HG02885 (cell line): ENCODE measurements at regions not wholly inside any gene's neighbourhood (a gene's known extent, or its start where the extent isn't known, plus 50 kb on each side); places are given as distances from the start of the nearest gene placed in this dataset.

Source experiments
- ATAC-seq: cut with Tn5 transposase; IDR thresholded peaks from one replicate; pipeline ENCODE4 v1.9.1; 2021; ENCODE audit warnings: mild to moderate bottlenecking; ENCODE audit not compliant: unreplicated experiment, poor library complexity

DNA sequence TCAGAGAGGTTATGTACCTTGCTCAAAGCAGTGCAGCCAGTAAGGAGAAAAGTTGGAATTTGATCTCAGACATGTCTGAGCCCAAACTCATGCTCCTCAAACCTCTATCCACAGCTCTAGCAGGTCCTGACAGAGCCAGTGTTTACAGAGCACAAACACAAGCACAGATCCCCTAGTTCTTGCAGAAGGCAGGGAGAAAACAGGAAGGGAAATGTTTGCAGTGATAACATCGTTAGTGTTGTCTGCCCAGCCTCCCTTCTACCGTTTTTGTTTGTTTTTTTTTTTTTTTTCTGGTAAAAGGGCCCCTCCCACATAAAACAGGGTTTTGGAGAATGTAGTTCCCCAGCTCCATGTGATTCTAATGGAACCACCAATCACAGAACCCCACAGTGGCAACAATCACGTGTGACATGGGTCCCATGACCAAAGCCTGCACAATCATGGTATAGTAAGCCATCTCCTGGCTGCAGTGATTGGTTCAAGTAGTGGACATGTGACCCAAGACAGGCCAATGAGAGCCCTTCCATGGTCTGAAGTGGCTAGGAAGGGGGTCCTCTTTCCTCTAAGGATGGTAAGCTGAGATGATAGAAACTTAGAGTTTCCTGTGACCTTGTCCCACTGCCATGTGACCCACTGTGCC, 513.4 kb downstream of the MED13L start:
- ATAC-seq, result no peak

DNA sequence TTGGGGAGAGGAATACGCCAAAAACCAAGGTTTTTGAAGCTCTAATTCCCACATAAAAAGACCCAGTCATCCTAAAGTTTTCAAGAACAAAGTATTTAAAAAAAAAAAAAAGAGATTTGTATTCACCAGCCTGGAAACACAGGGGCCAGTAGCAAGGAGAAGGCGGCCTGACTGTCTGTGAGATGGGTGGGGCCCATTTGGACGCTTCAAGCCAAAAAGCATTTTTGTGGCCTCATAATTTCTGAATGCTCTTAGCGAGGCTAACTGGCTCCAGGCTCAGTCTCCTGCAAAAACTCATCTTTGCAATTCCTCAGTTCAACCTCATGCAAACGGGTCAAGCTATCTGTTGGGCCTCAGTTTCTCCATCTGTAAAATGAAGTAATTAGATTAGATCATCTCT, 514.1 kb downstream of the MED13L start:
- ATAC-seq, result no peak

DNA sequence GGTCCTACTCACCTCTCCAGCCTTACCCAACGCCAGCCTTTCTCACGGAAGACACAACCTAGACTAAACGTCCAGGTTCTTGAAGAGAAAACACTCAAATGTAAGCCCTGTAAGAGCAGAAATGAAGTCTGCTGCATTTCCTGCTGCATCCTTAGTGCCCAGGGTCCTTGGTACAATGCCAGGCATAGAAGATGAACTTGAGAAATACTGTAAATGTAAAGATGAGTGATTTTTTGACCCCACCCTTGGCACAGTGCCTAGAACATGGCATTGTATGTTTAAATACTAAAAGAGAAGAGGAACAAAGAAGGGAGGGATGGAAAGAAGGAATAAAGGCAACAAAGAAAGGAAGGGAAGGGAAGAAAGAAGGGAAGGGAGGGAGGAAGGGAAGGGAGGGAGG, 514.6 kb downstream of the MED13L start:
- no peak for ATAC-seq

DNA sequence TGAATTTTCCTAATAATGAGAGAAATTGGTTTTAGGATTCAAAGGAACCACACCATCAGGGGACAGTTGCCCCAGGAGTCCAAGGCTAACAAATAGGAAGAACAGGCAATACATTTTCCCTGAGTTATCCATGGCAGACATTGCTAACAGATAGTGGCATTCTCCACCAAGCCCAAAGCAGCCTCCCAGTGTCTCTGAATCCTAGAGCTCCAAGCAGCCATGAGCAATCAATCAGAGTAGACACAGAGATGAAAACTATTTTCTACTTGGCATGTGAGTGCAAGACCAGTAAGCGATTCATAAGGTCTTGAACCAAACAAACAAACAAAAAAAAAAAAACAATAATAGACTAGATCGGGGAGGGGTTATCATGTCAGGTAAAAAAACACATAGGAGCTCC, 515.7 kb downstream of the MED13L start:
- ATAC-seq, result no peak

DNA sequence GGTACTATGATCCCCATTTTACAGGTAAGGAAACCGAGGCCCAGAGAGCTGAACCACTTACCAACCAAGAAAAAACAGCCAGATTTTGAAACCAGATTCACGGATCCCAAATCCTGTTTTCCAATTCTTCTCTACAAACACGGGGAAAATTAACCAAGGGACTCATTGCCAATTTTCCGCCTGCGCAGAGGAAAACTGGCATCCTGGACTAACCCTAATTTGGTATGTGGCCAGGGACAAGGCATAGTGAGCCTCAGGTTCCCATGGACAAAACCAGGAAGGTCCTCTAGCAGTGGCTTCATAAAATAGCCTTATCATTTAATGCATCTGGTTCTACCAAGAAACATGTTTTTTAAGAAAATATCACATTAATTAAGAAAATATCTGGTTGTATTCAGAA, 517.3 kb downstream of the MED13L start:
- ATAC-seq, result no peak

DNA sequence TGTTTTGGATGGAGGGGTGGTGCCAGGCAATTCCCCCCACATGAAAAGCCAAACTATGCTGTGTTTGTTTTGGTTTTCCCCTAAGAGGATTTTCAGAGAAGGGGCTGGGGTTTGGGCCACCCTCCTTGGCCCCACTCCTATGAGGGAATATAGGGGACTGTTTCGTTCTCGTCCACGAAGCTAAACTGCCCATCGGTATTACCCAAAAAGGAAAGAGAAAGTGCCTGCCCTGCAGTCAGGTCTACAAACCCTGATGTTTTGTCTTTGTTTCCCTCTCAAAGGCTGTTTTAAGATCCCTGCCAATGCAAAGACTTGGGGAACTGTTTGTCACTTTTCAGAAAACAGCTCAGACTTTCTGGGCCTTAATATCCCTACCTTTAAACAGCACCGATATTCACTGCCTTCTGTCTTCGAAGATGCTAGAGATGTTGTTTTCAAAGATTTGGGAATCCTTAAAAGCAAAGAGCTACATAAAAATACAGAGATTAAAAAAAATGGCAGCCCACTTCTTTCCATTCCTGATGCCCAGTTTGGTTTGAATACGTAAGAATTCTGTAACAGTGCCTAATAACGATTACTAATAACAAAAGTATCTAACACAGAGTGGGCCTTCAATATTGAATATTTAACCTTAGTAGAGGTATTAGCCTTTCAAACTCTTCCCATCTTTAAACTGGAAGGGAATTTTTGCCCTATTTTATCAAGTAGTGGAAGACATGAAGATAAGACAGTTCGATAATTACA, 518.4 kb downstream of the MED13L start:
- ATAC-seq, result no peak

DNA sequence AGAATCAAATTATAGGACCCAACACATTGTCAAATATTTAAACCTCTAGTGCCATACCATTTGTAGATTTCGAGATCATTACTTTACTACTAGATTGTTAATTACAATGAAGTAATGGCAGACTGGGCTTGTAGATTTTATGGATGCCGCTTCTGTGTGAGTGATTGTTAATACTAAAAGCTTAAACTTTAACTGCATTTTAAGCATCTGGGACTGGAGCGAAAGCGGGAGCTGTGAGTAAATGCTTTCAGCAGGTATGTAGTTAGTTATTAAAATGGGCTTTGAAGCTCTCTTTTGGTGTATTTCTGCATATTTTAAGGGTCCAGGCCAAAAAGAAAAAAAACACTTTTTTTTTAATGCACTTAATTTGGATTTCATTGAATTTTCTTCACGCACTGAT, 519.3 kb downstream of the MED13L start:
- no peak for ATAC-seq

DNA sequence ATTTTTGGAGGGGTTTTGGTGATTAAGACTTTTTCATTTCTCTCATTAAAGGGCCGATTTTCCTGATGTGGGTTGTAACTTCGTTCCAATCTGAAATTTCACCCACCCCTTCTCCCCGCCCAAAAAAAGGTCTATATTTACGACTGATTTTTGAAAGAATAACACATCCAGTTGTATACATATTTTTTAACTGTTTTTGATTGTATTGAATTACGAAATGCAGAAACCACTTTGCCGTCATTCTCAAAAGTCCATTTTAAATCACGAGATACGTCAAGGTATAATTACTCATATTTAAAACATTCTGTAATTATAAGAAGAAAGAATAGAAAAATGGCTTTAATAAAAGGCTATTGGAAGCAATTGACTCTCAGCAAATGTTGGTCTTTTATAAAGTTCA, 520.7 kb downstream of the MED13L start:
- ATAC-seq, result no peak

DNA sequence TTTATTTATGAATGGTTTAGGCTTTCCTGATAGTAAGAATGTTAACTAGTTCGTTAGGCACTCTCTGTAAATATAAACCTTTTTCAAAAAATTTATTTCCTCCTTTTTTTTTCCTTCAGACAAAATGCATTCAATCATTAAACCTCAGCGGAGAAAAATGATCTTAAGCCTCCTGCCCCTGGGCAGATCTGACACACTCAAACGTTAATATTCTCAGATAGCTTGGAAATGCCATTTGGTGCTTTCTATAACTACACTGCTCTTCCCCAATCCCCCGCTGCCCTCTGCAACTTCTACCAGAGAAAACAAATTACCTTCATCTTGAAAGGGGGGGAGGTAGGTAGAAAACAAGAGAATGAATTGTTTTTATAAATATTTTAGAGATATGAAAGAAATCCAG, 521.2 kb downstream of the MED13L start:
- ATAC-seq, result no peak

DNA sequence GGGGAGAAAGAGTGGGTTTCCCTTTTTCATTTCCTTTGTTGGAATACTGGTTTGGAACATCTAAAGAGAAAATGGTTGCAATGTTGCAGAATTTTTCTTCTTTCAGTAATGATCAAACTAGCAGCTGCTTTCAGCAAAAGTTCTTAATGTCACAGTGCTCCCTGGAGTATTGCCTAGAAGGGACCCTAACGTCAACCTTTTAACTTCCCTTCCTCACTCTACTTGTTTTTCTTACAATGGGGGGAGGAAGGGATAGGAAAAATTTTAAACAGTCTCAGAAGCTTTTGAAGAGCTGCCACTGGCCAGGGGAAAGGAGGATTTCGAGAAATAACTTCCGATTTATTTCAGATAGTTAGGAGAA, 521.8 kb downstream of the MED13L start:
- no peak for ATAC-seq

DNA sequence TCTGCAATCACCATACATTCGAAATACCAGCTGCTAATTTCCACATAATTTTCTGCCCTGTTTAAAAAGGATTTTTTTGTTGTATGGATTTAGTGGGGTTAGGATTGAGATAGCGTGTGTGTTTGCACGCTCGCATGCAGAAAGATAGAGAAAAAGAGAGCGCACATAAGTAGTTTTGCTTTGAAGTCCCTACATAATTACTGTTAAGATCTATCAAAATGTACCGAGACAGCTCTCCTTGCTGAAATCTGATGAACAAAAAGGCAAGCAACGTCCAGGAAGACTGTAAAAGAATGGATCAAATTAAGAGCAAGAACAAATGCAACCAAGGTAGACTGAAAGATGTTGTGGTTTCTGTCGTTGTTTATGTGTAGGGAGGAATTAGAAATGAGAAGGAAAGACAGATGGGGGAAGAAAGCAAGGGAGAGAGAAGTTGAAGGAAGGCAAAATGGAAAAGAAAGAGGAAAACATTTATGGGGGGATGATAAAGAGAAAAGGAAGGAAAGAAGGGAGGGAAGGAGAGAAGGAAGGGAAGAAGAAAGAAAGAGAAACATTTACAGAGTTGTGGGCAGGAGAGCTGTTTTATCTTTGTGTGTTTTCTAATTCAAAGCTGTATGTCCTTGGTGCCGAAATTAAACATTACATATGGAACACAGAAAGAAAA, 522.3 kb downstream of the MED13L start:
- ATAC-seq, result no peak

DNA sequence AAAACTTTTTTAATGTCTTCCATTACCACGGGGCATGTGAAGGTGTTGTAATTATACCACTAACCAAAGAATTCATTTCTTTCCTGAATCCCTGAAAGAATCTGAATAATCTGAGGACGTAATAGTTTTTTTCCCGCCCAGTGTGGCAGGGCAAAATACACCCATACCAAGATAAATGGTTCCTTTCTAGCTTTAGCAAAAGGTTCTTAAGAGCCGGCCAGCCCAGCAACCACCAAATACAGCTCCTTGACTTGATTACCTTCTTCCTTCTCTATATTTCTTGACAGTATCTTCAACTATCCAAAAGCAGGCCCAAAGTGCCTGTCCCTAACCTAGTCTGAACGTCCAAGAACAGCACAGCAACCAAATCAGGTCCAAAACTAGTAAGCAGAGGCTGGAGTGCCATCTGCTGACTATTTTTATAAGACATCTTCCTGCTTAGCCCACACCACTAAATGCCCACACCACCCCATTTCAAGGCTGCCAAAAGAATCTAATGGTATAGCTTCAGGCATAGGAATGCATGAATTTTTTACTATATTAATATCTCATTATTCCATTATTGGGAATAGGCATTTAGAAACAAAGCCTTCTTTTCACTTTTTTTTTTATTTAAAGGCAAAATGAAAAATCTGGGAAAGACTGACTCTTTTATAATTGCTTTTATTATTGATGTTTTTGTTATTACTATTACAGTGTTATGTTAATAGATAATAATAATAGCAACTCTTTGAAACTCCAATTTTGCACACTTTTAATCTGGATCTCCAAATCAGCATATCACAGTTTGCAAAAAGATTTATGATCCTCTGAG, 524.4 kb downstream of the MED13L start:
- ATAC-seq, result no peak

DNA sequence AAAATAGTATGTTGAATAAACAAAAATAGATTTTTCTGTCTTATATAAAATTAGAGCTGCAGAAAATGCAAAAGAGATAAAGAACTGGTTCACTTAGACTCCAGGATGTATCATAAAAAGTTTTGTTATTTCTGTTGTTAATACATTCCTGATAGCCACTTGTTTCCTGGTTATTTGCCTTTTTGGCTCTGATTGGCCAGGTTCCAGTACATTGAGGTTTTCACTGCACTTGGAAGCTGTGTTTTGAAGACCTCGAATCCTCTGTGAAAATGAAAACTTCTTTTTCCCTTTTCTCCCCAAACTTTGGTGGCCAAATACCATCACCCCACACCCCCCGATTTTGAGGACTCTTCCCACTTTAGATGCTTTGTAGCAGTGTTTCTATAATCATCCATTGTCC, 525.3 kb downstream of the MED13L start:
- no peak for ATAC-seq

DNA sequence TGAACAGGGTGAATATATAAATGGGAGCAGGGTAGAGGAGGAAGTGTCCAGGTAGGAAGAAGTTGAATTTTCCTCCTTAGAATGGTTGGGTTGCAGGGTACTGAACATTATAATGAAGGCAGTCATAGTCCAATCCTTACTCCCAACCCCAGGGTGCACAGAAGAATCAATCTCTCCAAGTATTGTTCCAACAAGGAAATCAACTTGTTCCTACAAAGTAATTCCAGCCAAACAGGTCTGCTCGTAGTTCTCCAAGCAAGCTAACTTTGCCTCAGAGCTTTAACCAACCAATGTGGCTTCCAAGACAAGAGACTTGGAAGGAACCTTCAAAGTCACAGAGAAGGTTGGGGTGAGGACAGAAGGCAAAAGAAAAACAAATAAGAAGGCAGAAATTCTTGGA, 527.2 kb downstream of the MED13L start:
- no peak for ATAC-seq

DNA sequence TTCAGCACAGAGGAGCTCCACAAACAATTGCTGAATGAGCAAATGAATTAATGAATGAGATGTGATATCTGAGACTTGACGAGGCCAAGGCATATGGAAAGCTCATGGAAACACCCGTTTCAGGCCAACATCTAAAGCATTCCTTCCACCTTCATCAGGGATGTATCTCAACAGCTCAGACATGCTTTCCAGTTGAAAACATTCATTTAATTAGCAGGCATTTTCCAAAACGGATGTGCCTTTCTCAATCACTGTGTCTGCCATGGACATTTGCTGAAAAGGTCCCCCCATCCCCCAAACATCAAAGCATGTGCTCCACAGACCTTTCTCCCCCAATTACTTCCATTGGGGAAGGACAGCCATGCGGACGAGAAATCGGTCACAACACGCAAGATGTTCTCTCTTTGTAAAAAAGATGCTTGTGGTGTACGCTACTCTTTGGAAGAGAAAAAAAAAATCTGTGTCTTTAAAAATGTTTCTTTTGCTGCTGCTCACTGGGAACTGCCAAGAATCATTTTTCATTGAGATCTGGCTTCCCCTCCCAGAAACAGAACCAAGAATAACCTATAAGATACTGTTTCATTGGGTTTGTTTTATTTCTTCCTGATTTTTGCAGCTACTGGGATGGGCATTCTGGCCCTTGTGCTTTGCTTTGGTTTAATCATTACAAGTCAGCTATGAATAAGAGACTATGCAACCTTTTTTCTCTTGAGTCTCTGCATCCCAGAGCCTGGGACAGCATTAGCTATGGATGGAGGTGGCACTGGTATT, 528.2 kb downstream of the MED13L start:
- no peak for ATAC-seq

DNA sequence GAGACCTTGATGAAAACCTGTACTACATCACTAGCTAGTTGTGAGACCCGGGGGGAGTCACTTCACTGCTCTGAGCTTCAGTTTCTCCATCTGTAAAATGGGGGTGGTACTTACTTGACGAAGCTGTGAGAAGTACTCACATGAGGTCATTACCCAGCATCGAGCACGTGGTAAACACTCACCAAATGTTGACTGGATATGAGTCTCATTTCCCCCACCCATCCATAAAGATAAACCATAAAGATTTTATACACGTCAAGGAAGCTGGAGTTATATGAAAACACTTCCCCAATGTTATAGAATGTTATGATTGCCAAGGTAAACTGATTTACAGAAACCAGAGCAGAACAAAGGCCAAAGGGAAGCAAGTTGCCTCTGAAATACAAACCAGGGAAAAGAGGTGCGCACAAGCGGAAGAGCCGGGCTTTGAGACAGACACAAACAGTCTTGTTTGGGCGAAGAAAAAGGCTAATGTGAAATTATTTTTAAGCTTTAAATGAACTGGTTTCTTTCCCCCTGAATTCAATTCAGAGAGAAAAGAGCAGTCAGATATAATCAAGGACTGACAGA, 536.8 kb downstream of the MED13L start:
- no peak for ATAC-seq

DNA sequence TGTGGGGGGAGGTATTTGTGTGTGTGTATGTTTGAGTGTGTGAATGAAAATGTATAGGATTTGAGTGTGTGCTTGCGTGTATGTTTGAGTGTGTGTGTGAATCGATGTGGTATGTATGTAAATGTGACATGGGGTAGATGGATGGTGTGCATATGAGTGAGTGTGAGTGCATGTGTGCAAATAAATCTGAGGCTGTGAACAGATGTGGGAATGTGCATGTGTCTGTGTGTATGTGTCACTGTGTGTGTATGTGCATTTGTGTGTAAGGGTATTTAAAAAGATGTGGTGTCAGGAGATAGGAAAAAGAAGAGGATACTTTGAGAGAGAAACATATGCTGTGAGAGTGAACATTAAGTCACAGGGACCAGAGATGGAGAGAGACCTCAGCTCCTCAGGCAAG, 539.6 kb downstream of the MED13L start:
- ATAC-seq, result no peak

DNA sequence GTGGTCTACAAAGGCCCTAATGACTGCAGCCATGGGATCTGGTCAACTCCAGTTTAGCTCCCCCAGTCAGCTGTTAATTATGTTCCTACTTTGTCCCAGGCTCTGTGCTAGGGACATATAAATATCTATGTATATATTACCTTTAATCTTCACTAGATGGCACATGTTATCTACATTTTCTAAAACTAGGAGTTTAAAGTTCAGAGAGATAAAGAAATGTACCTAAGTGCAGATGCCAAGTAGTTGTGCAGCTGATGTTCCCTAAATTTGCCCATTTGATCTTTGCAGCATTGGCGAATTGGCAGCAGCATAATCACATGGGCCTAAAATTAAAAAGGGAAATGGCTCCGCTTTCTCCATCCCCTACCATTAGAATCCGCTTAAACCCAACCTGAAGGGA, 541.1 kb downstream of the MED13L start:
- no peak for ATAC-seq

DNA sequence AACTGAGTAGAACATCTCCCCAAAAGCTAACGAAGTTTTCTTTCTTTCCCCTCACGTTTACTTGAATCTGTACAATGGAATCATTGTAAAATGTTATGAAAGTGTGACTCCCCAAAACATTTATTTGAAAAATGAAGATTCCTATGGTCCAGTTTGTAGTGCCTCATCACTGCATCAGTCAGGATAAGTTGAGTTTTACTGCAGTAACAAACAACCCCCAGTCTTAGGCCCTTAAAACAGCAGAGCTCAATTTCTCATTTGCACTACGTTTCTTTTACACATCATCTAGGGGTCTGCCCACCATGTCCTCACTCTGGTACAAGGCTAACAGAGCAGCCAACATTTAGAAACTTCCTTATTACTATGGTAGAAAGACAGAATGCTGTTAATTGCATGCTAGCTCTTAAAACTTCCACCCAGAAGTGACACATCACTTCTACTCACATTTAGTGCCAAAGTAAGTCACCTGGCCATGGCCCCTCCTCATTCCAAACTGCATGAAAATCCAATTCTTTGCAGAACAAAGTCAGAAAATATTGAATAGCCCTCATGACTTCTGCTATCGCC, 546.4 kb downstream of the MED13L start:
- no peak for ATAC-seq

DNA sequence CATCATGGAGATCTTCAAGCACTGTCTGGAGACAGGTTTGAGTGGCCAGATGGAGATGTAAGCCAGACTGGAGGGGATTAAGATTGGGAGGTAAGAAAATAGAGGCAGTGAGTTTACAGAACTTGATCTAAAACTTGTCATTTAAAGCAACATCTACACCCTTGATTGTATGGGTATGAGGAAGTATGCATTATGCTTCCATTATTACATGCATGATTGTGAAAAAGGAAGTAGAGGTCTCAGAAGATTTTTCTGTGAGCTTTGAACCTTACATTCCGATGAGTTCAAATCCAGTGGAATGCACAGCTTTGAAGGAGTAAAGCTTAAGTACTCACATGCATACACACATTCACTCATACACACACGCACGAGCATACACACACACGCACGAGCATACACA, 550.8 kb downstream of the MED13L start:
- no peak for ATAC-seq
